GM18519 (cell line): ENCODE measurements at regions not wholly inside any gene's neighbourhood (a gene's known extent, or its start where the extent isn't known, plus 50 kb on each side); places are given as distances from the start of the nearest gene placed in this dataset.

Experiments used
- ATAC-seq: cut with Tn5 transposase; IDR thresholded peaks from one replicate; pipeline ENCODE4 v1.9.1; 2021; ENCODE audit warnings: mild to moderate bottlenecking, moderate library complexity; ENCODE audit not compliant: unreplicated experiment, low FRiP score

DNA sequence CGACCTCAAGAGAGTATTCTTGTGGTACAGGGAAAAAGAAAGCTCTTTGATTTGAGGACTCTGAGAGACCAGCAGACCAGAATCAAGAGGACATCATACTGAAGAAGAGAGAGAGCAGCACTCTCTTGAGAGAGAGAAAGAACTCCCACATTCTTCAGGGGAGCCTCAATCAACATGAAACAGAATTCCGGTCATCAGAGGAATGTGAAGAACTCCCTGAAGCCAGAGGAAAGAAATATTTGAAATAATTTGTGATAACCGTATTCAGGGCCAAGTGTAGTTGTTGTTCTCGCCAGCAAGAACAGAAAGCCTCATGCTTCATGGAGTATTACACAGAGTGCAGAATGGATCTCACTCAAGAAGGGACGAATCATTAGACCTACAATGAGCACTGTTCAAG lies 363.8 kb upstream of the TMEM132C start:
- no peak for ATAC-seq

DNA sequence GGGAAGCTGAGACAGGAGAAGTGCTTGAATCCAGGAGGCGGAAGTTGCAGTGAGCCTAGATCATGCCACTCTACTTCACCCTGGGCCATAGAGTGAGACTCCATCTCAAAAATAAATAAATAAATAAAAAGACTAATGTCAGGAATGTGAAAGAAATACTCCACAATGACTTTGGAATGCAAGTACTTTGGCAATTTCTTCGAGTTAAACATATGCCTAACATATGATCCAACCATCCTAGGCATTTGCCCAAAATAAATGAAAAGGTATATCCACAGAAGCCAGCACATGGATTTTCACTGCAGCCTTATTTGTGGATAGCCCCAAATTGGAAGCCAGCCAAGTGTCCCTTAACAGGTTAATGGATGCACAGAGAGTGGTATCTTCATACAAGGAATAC lies 357.9 kb upstream of the TMEM132C start:
- no peak for ATAC-seq

DNA sequence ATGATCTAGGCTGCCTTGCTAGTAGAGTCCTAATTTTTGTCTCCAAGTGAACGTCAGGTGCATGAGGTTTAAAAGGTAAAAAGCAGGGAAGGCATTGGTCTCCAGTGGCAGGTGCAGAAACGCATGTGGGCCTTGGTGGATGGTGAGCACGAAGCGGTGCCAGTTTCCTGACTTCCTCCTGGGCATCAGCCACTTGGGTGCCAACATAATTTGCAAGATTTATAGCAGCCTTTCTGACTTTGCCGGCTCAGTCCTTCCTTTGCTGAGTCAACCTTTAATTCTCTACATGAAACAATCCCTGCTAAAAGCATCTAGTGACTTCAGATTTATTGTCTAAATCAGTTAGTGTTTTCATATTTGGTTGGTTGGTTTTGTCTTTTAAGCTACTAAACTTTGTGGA lies 355.7 kb upstream of the TMEM132C start:
- ATAC-seq, result no peak

DNA sequence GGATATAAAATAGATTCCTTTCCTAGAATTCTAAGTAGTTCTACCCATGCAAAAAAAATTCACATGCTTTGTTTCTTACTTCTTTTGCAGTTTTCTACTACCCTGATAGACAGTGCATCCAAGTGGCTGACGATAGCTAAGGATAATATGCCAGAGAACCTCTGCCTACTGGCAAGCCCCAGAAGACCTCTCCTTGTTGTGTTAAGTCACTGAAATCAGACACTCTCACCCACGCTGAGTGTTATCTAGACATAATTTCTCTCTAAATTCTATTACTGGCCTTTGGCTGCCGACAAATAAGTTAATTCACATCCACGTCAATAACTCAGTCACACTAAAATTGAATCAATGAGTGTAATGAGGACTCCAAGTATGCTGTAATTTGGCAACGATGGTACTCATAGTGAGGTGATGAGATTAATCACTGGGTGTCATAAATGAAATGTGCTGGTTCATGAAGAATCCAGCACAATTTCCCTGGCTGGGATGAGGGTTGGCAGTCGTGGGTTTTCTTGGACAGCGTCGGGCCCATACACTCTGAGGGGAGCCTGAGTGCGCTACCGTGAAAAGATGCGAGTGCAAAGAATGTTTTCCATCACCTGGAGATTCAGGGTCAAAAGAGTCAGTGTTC lies 354.8 kb upstream of the TMEM132C start:
- ATAC-seq, result no peak

DNA sequence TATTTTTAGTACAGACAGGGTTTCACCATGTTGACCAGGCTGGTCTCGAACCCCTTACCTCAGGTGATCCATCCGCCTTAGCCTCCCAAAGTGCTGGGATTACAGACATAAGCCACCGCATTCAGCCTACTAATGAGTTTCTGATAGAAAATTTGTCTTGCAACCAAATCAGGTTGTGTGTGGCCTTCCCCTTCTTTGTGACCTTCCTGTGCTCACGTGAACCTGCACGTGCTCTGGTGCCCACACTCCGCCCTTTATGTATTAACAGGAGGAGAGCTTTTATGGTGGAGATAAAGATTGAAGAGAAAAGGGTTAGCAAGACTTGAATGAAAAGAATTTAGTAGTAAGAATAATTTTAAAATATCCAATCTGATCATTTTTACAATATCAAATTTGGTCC lies 343.5 kb upstream of the TMEM132C start:
- no peak for ATAC-seq

DNA sequence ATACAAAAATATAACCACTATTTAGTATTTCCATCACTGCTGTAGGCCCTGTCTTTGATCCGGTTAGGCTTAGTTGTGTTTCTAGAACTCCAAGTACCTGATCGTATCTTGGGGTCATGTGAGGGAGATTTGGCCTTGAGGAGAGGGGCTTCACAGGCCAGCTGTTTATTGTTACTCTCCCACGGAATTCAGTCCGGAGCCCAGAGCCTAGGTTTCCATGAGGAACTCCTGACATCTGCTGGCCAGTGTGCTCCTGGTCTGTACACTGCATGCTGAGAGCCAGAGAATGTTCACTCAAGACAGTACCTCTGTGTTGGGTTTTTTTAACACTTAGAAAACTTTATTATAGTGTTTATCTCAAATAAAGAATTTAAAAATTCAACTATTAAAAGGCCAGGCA lies 341.0 kb upstream of the TMEM132C start:
- no peak for ATAC-seq

DNA sequence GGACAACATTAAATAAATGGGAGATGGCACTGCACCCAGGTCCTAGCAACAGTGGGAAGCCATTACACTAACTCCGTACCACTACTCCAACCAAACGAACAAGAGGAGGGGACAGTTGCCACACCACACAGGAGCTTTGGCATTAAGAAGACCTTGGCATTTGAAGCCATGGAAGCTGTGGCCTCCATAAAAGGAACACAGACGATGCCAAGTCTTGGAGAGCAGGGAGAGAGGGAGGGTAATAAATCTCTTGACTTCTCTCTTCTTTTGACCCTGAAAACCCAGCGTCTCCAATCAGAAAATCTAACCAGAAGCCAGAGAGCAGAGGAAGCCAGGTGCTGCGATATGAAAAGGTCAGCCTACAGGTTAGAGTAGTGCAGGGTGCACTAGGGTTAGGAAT lies 338.8 kb upstream of the TMEM132C start:
- ATAC-seq, result no peak

DNA sequence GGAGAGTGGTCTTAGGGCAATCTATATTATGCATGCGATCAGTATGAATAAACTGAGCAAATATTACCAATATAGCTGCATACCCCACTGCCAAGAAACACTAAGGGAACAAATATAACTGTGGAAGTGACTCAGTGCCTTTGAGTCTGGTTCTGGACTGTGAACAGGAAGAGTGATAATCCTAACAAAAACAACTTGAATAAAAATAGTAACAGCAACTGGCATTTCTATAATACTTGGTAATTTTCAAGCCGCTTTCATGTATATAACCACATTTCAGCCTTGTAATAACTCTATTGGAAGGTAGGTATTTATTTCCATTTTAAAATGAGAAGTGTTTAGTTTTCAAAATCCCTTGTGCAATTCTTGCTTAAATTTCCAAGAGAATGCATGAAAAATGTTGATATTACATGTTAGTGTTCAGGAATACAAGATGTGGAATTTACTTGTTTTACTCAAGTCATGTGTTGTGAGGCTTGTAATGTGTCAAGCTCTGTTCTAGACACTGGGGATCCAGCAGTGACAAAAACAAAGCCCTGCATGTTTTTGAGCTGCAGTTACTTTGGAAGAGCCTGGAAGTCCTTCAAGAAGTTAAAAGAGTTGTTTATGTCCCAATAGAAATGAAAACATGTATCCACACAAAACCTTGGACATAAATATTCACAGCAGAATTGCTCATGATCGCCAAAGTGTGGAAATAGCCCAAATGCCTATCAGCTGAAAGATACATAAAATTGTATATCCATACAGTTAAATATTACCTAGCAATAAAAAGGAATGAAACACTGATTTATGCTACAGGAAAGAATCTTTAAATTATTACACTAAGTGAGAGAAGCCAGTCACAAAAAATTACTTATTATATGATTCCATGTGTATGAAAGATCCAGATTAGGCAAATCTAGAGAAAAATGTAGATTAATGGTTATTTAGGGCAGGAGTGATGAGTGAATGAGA lies 338.1 kb upstream of the TMEM132C start:
- no peak for ATAC-seq

DNA sequence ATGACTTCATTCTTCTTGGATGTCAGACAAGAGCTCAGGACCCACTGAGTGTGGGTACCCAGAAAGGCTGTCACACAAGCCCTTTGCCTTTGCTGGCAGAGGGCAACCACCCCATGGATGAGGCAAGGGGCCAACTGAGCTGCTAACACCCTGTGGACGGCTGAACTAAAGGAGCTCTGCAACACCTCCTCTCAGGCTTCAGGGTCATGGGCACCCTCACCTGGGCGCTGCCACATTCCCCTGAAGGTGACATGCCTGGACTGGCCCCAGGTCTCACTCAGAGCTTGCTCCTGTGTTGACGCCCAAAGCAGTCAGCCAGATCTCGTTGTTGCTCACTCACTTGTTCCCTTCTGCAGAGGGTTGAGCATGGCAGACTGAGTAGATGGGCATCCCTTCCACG lies 336.8 kb upstream of the TMEM132C start:
- no peak for ATAC-seq

DNA sequence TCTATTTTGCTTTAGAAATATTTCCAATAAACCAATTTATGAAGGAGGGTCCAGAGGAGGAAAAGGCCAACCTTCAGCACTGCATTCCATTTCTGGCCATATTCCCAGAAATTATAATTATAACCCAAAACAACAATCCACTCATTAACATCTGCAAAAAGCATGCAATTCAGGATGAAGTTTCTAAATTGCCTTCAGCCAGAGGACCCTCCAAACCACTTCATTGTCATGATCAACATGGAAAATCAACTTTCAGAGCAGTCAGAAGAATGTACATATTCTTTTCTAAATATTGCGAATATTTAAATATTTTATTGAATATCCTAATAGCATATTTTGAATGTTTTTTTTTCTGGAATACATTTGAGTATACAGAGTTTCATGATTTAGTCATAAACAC lies 332.6 kb upstream of the TMEM132C start:
- ATAC-seq, result no peak

DNA sequence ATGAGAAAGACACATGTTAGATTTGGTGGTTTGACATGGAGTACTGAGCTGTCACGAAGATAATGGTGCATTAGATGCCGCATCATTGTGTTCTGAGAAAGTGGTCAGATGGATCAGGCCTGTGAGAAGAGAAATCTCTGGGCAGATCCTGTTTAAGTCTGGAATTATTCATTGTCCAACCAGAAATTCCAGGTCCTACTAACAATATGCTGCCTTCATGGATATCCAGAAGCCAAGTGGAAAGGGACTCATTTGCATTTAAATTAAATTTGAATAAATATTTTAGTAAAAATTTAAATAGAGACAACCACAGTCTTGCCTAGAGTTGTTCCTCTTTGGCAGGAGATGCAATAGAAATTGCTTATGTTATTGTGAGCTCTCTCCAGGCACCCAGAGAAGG lies 330.5 kb upstream of the TMEM132C start:
- no peak for ATAC-seq

DNA sequence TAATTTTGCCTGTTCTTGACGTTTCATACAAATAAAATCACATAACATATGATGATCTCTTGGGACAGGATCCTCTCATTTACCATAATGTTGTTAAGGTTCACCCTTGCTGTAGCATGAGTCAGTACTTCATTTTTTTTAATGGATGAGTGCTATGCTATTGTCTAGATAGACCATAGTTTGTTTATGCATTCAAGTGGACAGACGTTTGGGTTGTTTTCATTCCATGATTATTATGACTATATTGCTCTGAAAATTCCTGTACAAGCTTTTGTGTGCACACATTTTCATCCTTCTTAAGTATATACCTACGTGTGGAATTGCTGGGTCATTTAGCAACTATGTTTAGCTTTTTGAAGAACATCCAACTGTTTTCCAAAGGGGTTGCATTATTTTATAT lies 325.6 kb upstream of the TMEM132C start:
- no peak for ATAC-seq

DNA sequence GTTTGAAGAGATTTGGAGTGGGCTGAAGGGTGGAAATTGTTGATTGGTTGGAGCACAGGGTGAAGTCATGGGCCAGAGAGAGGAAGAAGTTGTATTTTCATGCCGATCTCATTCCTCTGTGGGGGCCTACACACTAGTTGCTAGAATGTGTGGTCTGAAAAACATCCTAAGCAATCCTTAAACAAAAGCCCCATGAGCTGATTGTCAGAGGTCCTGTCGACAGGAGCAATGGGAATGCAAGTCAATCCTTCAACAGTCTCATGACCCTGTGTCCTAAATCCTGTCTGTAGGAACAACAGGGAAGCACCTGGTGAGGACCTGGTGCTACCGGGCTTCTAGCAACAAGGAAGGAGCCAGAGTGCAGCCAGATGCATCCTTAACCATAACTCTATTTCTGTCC lies 324.0 kb upstream of the TMEM132C start:
- no peak for ATAC-seq

DNA sequence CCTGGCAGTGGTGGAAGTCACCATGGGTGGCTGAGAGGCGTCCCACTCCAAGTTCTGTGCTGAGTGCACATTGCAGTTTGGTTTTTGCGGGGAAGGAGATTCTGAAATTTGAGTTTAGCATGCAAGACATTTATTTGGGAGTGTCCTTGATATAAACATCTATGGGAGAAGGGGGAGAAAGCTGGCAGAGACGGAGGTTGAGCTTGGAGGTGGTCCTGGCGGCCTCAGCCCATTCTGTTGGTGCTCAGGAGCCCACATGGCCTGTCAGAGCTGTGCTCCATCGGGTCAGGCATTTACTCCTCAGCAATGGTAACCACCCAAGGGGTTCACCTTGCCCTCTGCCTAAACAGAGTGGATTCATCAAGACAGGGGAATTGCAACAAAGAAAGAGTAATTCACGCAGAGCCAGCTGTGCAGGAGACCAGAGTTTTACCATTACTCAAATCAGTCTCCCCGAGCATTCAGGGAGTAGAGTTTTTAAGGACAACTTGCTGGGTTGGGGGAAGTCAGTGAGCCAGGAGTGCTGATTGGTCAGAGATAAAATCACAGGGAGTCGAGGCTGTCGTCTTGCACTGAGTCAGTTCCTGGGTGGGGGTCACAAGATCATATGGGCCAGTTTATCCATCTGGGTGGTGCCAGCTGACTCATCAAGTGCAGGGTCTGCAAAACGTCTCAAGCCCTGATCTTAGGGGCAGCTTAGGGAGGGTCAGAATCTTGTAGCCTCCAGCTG lies 323.3 kb upstream of the TMEM132C start:
- no peak for ATAC-seq

DNA sequence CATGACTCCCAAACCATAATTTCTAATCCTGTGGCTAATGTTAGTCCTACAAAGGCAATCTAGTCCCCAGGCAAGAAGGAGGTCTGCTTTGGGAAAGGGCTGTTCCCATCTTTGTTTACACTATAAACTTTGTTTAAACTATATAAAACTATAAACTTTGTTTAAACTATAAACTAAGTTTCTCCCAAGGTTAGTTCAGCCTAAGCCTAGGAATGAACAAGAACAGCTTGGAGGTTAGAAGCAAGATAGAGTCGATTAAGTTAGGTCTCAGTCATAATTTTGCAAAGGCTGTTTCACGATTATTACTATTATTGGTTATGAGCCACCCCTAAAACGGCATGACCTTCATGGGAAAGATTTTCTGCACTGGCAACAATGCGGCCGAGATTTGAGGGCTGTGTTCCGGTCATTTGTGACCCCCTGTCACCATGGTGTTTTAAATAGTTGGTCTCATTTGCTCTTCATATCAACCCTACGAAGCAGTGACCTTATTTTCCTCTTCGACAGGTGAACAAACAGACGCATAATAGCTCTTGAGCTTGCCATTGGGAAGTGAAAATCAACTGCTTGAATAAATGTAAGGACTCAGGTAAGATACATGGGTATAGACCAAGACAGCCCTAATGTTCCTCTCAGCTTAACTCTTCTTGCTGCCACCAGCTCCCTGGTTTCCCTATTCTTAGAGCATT lies 322.6 kb upstream of the TMEM132C start:
- no peak for ATAC-seq

DNA sequence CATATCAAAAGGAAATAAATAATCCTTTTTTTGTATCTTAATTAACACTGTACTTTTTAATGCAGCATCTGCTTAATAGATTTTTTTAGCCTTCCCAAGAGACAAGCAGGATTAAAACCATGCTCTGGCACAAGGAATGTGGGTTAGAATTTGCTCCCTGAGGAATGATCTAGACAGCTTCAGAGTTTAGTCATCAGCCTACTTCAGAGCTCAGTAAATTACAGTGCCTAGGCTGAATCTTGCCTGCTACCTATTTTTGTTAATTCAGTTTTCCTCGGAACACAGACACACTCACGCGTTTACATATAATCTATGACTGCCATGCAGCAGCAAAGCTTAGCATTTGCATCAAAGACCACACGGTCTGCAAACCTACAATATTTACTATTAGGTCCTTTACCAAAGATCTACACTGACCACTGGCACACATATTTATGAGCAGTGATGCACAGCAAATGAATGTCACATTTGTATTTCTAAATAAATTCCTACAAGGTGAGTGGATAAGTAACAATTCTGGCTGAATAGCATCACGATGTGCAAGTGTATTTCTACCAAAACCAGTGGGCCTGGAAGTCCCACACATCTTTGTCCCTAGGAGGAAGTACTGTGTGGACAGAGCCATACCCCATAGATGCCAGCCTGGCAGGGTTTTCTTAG lies 309.8 kb upstream of the TMEM132C start:
- ATAC-seq, result no peak

DNA sequence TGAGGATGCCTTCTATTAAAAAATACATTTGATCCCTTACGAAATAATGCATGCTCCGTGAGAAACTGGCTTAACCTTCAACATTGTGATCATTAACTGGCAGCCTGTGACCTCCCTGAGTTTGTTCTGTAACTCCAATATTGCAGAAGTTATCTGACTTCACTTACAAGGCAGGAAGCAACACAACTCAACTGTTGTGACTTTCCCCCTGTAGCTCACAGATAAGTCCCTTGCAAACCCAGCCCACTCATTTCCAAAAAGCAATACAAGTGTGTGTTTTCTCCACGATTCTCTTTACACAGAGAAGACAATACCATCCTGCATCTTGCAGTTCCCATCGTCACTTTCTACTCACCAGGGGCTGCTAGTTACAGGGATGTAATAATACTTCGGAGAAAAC lies 304.7 kb upstream of the TMEM132C start:
- no peak for ATAC-seq

DNA sequence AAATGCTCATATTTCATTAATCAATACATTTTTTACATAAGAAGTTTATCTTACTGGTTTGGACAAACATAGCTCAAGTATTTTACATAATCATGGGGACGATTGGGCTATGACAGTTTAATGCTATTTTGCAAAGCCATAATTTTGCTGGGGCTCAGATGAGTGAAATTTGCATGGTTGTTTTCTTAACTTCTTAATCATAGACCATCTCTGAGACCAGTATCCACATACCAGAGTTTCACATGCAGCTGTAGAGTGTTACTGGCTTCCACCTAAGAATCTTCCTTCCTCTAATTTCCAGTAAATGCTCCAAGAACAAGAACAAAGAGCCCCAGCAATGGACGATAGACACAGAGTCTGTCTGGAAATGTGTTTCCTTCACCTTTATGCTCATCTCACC lies 303.0 kb upstream of the TMEM132C start:
- ATAC-seq, result no peak

DNA sequence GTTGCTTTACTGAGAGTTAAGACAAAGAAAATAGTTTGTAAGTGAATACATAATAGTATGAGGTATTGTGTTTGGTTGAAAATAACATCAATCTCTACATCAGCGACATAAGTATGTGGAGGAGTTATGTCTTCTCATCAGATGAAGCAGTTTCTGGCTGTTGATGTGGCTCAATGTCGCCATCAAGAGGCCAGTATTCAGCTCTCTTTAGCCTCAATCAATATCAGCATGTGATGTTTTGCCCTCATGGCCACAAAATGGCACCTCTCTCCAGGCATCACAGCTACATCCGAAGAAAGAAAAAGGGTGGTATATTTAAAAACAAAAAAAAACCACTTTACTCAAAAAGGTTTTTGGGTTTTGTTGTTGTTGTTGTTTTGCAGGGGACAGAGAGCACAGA lies 302.3 kb upstream of the TMEM132C start:
- no peak for ATAC-seq

DNA sequence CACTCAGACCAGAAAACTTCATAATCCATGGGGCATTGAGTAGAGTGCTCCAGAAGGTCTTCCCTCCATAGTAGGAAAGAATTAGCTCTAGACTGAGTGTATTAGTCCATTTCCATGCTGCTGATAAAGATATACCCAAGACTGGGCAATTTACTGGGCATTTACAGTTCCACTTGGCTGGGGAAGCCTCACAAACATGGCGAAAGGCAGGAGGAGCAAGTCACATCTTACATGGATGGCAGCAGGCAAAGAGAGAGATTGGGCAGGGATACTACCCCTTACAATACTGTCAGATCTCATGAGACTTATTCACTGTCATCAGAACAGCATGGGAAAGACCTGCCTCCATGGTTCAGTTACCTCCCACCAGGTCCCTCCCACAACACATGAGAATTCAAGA lies 300.6 kb upstream of the TMEM132C start:
- no peak for ATAC-seq
